Stimulated activated CD4-positive, alpha-beta T cell treated with anti-CD3 and anti-CD28 coated beads, Interleukin-15, amount 100 ng/mL, for 48 hours (primary cell): ENCODE measurements at regions not wholly inside any gene's neighbourhood (a gene's known extent, or its start where the extent isn't known, plus 50 kb on each side); places are given as distances from the start of the nearest gene placed in this dataset.
A peak's percentile ranks its signal among the peaks of the same experiment; 100 is the strongest.

Source experiments
- DNase-seq, 2 donors: peaks; one replicate each; pipeline ENCODE4 v3.0.0-alpha.2; 2020; ENCODE audit warnings: low read depth in 2 of 2

- no peak for DNase-seq
Observed at GRCh38 chr2:121074293-121074932, 210.6 kb downstream of the TFCP2L1 start.

- DNase-seq: peak; percentile 24 to 73
Observed at GRCh38 chr2:121075006-121075551, 209.9 kb downstream of the TFCP2L1 start.

- DNase-seq: no peak
Observed at GRCh38 chr2:121075641-121076497, 209.1 kb downstream of the TFCP2L1 start.

GRCh38 chr2:121076498-121076820 is 208.5 kb downstream of the TFCP2L1 start:
- no peak for DNase-seq

GRCh38 chr2:121076885-121077549 is 208.0 kb downstream of the TFCP2L1 start:
- peak; percentile 44 to 55 for DNase-seq

GRCh38 chr2:121078899-121079298 is 206.1 kb downstream of the TFCP2L1 start:
- DNase-seq: no peak

GRCh38 chr2:121080013-121080772 is 204.8 kb downstream of the TFCP2L1 start:
- peak in 1 of 2 donors; percentile 17 for DNase-seq

- DNase-seq: no peak
Observed at GRCh38 chr2:121081701-121082100, 203.3 kb downstream of the TFCP2L1 start.

GRCh38 chr2:121082191-121082590 is 202.8 kb downstream of the TFCP2L1 start:
- no peak for DNase-seq

GRCh38 chr2:121084130-121084680 is 200.8 kb downstream of the TFCP2L1 start:
- no peak for DNase-seq

- DNase-seq: no peak
Observed at GRCh38 chr2:121085801-121086200, 199.2 kb downstream of the TFCP2L1 start.

- no peak for DNase-seq
Observed at GRCh38 chr2:121086450-121086849, 198.6 kb downstream of the TFCP2L1 start.

GRCh38 chr2:121087117-121087516 is 197.9 kb downstream of the TFCP2L1 start:
- no peak for DNase-seq

GRCh38 chr2:121088251-121089165 is 196.5 kb downstream of the TFCP2L1 start:
- no peak for DNase-seq

- no peak for DNase-seq
Observed at GRCh38 chr2:121089166-121089510, 195.9 kb downstream of the TFCP2L1 start.

GRCh38 chr2:121090088-121090715 is 194.8 kb downstream of the TFCP2L1 start:
- no peak for DNase-seq

GRCh38 chr2:121092095-121092494 is 192.9 kb downstream of the TFCP2L1 start:
- DNase-seq: no peak

- DNase-seq: no peak
Observed at GRCh38 chr2:121093692-121094091, 191.3 kb downstream of the TFCP2L1 start.

GRCh38 chr2:121094101-121094500 is 190.9 kb downstream of the TFCP2L1 start:
- no peak for DNase-seq

- no peak for DNase-seq
Observed at GRCh38 chr2:121094845-121095244, 190.2 kb downstream of the TFCP2L1 start.
